HG02981 (cell line): ENCODE measurements at regions not wholly inside any gene's neighbourhood (a gene's known extent, or its start where the extent isn't known, plus 50 kb on each side); places are given as distances from the start of the nearest gene placed in this dataset.

Experiments
- ATAC-seq: cut with Tn5 transposase; IDR thresholded peaks from one replicate; pipeline ENCODE4 v1.9.1; 2021; ENCODE audit warnings: mild to moderate bottlenecking, moderate library complexity; ENCODE audit not compliant: unreplicated experiment

DNA sequence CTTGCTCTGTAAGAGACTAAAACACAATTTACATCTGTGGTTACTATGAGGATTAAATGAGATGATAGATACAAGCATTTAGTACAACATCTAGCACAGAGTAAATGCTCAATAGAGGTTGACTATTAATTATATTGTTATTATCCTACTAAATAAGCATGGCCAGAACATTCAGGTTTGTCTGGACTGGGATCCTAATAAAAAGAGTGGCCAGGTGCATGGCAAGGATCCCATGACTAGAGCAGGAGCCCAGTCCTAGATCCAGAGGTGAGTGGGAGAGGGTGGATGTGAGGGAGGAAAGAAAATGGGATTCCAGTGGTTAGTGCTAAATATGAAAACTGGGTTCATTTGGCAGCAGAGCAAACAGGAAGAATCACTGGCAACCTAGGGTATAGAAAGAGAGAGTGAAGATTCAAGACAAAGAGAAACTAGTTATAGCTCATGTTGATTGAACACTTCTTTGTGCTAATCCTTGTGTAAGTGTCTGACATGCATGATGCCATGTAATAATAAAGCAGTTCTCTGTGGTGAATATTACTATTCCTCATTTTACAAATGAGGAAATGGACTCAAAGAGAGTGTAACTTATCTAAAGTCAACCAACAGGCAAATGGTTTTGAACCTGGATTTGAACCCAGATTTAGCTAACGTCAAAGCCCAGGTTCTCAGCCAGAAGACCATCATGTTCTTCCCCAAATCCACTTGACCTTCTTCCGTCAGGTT is 71.1 kb upstream of the FGGY start:
- ATAC-seq, result no peak

- no peak for ATAC-seq
Measured at GRCh38 chr1:59229138-59229537, 67.8 kb upstream of the FGGY start.

- ATAC-seq, result no peak
Measured at GRCh38 chr1:59230622-59231021, 66.3 kb upstream of the FGGY start.

DNA sequence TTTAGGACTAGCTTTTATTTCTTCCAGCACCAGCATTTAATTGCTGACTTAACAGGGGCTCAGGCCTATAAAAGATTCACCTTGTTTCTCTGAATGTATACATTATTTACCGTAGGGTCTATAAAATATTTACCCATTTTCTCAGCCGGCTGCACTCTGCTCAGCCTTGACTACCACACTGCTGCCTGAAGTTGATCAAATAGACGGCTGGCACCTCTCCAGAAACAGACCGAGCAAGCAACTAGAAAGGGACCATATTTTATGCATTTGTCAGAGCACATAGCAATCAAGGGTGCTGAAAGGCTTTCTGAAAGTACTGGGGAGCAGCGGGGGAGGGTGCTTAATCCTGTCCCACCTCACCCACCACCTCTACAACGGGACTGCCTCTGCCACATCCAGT is 64.7 kb upstream of the FGGY start:
- no peak for ATAC-seq

GRCh38 chr1:59233444-59233843 is 63.5 kb upstream of the FGGY start:
- ATAC-seq, result no peak

DNA sequence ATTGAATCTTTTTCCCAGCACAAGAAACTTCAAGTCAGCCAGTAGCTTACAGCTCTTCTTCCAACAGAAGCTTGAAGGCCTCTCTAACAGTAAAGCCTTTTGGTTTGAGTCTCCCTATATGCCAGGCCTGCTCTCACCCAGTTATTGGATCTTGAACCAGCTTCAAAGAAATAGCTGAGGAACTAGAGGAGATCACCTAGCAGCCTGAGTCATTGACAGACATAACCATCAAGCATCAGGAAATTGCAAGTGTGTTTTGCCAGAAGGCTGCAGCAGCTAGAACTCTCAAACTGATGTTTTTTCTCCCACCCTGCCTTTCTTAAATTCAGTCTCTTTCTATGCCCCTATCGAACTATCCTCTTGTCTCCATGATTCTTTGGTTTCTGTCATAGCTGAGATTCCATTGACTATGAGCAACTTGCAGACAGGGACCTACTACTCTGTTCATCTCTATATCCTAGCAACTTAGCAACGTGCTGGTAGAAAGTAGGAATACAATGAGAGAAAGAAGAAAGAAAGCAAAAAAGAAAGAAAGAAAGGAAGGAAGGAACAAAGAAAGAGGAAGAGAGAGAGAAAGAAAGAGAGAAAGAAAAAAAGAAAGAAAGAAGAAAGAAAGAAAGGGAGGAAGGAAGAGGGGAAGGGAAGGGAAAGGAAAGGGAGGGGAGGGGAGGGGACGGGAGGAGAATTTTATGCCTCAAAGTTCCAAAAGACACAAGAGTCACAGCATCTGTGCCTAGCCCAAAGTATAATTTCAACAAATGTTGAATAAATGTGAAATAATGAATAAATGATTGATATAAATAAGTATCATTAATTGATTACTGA is 60.0 kb upstream of the FGGY start:
- no peak for ATAC-seq

GRCh38 chr1:59237900-59238299 is 59.0 kb upstream of the FGGY start:
- no peak for ATAC-seq

DNA sequence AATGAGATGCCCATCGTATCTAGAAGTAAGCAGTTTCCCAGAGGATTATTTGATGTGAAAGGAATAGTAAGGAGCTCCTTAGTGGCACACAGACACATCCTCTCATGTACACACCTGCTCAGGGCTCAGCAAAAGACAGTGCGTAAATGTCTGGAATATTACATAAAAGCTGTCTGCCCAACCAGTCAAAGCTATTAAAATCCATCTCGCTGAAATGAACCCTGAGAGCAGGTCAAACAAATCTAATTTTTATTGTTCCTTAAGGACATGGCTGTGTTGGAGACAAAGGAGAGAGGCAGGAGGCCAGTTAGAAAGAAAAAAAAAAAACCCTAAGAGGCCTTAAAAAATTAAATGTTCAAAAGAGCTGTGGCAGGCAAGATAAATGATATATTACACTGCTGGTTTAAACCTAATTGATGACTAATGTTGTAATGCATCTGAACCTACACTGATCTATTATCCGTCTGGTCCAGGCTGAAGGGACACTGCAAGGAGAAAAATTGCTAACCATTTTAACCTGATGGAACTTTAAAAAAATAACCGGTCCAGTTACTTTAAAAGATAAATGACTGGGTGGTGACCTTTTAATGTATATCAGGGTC is 58.5 kb upstream of the FGGY start:
- ATAC-seq, result no peak

DNA sequence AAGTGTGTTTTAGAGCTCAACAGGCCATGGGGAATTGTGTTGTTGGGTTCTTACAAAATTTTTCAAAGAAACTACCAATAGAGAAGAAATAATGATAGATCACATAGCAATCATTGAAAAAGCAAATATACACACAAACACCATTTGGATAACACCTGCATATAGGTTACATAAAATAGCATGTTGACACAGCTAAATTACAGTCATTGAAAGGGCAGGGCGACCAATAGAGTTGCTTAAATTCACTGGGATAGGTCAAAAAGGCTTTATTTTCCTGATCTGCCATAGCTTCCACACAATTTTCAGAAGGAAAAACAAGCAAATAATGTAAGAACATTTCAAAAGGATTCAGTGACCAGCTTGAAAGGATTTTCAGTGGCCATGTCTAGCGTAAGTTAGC is 57.9 kb upstream of the FGGY start:
- ATAC-seq, result no peak

- ATAC-seq, result no peak
Measured at GRCh38 chr1:59241909-59242308, 55.0 kb upstream of the FGGY start.

GRCh38 chr1:59242370-59242769 is 54.5 kb upstream of the FGGY start:
- ATAC-seq, result no peak

- no peak for ATAC-seq
Measured at GRCh38 chr1:59243550-59243949, 53.3 kb upstream of the FGGY start.

GRCh38 chr1:59243978-59244377 is 52.9 kb upstream of the FGGY start:
- no peak for ATAC-seq

DNA sequence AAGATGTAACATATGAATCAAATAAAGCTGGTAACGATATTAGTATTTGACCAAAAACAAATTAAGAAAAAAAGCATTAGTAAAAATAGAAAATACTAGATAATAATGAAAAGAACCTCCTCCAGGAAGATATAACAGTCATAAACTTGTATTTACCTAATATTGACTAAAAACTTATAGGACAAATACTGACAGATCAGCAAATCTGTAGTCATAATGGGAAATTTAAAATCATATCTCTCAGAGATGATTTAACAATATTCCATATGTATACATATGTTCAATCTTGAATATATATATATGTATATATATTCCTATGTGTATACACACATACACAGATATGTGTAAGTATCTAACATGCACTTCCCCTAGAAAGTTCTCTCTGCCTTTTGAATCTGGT is 52.0 kb upstream of the FGGY start:
- no peak for ATAC-seq
